GM13977 (cell line): ENCODE measurements at regions not wholly inside any gene's neighbourhood (a gene's known extent, or its start where the extent isn't known, plus 50 kb on each side); places are given as distances from the start of the nearest gene placed in this dataset.
"Not testable (repeated sequence)": the region's sequence is repeated elsewhere in the genome, so short reads cannot be mapped to it uniquely, and the experiment has no call there.

ENCODE experiments used
- DNase-seq: peaks from one replicate; pipeline ENCODE4 v3.0.0; 2012; ENCODE audit warnings: low spot score
- in situ Hi-C: fragments of 300-500 bp; cut with MboI; formaldehyde crosslinking; loops from one replicate; pipeline ENCODE4 v1.12.0; 2022; ENCODE audit warnings: low sequenced_read_pairs, low pct_unique_long_range_greater_than_20kb, mixed read lengths, inconsistent platforms; ENCODE audit not compliant: unreplicated experiment
- TF ChIP-seq, protein P1 (sequence below): IDR thresholded peaks from 2 replicates; pipeline ENCODE4 v1.5.1; 2012; ENCODE audit warnings: mild to moderate bottlenecking, control low read depth; ENCODE audit not compliant: insufficient read depth; ENCODE audit errors: extremely low read depth, missing control alignments

DNA sequence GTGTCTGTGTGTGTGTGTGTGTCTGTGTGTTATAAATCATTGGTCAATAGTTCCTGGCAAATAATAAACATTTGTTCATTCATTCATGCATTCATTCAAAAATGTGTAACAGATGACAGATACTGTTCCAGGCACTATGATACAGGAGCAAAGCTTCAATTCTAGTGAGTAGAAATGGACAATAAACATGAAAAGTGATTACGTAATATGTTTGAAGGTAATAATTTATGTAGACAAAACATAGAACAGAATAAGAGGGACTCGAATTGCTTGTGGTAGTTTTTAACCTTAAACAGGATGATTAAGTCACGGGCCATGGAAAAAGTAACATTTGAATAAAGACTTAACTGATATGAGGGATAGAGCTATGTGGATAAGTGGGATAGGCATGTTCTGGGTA is 90.1 kb upstream of the MAGEC2 start:
- TF ChIP-seq, protein P1, sequence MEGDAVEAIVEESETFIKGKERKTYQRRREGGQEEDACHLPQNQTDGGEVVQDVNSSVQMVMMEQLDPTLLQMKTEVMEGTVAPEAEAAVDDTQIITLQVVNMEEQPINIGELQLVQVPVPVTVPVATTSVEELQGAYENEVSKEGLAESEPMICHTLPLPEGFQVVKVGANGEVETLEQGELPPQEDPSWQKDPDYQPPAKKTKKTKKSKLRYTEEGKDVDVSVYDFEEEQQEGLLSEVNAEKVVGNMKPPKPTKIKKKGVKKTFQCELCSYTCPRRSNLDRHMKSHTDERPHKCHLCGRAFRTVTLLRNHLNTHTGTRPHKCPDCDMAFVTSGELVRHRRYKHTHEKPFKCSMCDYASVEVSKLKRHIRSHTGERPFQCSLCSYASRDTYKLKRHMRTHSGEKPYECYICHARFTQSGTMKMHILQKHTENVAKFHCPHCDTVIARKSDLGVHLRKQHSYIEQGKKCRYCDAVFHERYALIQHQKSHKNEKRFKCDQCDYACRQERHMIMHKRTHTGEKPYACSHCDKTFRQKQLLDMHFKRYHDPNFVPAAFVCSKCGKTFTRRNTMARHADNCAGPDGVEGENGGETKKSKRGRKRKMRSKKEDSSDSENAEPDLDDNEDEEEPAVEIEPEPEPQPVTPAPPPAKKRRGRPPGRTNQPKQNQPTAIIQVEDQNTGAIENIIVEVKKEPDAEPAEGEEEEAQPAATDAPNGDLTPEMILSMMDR = no peak
- in situ Hi-C loops = no loop called here
- no peak for DNase-seq

DNA sequence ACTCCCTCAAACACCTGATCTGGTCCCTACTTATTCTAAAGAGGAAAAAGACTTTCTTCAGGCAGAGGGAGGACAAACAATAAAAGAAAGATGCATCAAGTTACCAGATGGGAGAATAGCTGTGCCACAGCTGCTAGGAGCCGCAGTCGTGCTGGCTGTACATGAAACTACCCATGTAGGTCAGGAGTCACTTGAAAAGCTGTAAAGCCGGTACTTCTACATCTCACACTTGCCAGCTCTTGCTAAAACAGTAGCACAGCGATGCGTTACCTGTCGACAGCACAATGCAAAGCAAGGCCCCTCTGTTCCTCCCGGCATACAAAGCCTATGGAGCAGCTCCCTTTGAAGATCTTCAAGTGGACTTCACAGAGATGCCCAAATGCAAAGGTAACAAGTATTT is 65.1 kb upstream of the MAGEC2 start:
- in situ Hi-C loops, DNase-seq: not testable (repeated sequence)

DNA sequence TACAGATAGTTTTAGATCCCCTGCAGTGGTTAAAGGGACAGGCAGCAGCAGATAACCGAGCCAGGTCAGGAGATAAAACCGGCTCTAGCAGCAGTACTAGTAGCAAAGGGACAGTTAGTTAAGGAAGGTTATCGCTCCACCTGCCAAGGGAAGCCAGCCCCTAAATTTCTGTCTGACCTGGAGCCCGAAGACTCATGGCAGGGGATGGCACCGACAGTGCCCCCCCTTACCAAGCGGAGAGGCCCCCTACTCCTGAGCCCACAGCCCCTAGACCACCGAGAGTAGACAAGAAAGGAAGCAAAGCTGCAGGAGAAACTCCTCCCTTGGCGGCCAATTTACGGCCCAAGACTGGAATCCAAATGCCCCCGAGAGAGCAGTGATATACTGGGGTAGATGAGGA is 61.3 kb upstream of the MAGEC2 start:
- DNase-seq = no peak
- in situ Hi-C loops = no loop called here
- TF ChIP-seq, protein P1 = no peak

DNA sequence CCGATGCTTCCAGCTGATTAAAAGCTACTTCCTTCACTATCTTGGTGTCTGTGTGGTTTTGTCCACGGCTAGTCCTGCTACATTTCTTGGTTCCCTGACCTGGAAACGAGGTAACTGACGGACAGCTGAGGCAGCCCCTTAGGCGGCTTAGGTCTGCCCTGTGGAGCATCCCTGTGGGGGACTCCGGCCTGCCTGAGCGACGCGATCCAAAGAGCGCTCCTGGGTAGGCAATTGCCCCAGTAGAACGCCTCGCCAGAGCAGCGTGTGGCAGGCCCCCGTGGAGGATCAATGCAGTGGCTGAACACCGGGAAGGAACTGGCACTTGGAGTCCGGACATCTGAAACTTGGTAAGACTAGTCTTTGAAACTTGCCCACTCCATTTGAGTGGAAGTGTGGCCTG is 60.5 kb upstream of the MAGEC2 start:
- in situ Hi-C loops, DNase-seq: not testable (repeated sequence)

DNA sequence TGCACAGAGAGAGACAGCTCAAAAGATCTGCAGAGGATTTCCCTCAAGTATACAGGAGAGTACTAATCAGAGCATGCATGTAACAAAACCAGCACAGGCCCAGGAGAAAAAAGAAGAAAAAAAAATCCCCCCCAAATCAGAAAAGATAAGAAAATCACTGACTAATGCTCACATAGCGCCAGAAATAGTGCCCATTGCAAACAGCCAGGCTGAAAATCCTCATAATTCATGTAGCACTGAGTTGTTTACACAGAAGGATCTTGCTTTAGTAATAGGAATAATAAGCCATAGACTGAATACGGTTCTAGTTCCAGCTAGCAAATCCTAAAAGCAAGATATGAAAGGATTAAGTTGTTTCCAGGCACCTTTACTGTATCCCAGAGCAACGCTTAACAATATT is 51.8 kb upstream of the MAGEC2 start:
- DNase-seq = no peak
- in situ Hi-C loops = no loop called here
- TF ChIP-seq, protein P1 = no peak
